ENCODE measurements at regions not wholly inside any gene's neighbourhood (a gene's known extent, or its start where the extent isn't known, plus 50 kb on each side); places are given as distances from the start of the nearest gene placed in this dataset.

GRCh38 chrX:79443121-79443520, 76.0 kb upstream of the ITM2A start:
- TF ChIP-seq CTCF (IDR thresholded peaks at IDR 0.05; ENCODE audit: extremely low read depth in 1 of 2, insufficient read depth in 1 of 2, low read depth in 1 of 2, low read length in 2 of 2) (no peak), MAX (IDR thresholded peaks at IDR 0.05; ENCODE audit: insufficient read depth, insufficient read length) (no peak)
